ENCODE measurements at regions not wholly inside any gene's neighbourhood (a gene's known extent, or its start where the extent isn't known, plus 50 kb on each side); places are given as distances from the start of the nearest gene placed in this dataset.

GRCh38 chr22:47718337-47718736 lies 955.9 kb downstream of the TBC1D22A start:
- DNase-seq (ENCODE audit: low read depth, low spot score): no peak
- CTCF ChIA-PET: no interaction called here
- BruUV-seq (replicated peaks): no TSS peak
- Histone ChIP-seq H3K27me3 (ENCODE audit: control insufficient read depth, insufficient read depth, low read length) (no peaks in the 10 kb centered on the region), H3K4me1 (ENCODE audit: control insufficient read depth, insufficient read depth, low read length) (no peaks in the 10 kb centered on the region), H3K9me3 (ENCODE audit: control insufficient read depth, insufficient read depth, low read depth, low read length) (no peaks in the 10 kb centered on the region), H3K4me3 (ENCODE audit: low read depth in 2 of 2, low read length in 2 of 2) (no peak overlapping the region), H3K36me3 (ENCODE audit: control insufficient read depth, insufficient read depth, low read length) (no peaks in the 10 kb centered on the region), H3K27ac (ENCODE audit: low read length) (no peak overlapping the region)
- in situ Hi-C loops (cut with HindIII; ENCODE audit: low pct_unique_long_range_greater_than_20kb, low sequenced_read_pairs) (no loop called here), intact Hi-C loops (cut with micrococcal nuclease; ENCODE audit: unreplicated experiment) (no loop called here)
- no peak for ATAC-seq
- POLR2A ChIA-PET: no interaction called here
- no peak for TF ChIP-seq POLR2AphosphoS5 (IDR thresholded peaks at IDR 0.05; ENCODE audit: low read depth, low read length)
- TF ChIP-seq, protein P1, sequence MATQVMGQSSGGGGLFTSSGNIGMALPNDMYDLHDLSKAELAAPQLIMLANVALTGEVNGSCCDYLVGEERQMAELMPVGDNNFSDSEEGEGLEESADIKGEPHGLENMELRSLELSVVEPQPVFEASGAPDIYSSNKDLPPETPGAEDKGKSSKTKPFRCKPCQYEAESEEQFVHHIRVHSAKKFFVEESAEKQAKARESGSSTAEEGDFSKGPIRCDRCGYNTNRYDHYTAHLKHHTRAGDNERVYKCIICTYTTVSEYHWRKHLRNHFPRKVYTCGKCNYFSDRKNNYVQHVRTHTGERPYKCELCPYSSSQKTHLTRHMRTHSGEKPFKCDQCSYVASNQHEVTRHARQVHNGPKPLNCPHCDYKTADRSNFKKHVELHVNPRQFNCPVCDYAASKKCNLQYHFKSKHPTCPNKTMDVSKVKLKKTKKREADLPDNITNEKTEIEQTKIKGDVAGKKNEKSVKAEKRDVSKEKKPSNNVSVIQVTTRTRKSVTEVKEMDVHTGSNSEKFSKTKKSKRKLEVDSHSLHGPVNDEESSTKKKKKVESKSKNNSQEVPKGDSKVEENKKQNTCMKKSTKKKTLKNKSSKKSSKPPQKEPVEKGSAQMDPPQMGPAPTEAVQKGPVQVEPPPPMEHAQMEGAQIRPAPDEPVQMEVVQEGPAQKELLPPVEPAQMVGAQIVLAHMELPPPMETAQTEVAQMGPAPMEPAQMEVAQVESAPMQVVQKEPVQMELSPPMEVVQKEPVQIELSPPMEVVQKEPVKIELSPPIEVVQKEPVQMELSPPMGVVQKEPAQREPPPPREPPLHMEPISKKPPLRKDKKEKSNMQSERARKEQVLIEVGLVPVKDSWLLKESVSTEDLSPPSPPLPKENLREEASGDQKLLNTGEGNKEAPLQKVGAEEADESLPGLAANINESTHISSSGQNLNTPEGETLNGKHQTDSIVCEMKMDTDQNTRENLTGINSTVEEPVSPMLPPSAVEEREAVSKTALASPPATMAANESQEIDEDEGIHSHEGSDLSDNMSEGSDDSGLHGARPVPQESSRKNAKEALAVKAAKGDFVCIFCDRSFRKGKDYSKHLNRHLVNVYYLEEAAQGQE (IDR thresholded peaks at IDR 0.05; ENCODE audit: insufficient read depth in 1 of 2, low read depth in 2 of 2, low read length in 1 of 2): no peak
- TF ChIP-seq, protein P2, sequence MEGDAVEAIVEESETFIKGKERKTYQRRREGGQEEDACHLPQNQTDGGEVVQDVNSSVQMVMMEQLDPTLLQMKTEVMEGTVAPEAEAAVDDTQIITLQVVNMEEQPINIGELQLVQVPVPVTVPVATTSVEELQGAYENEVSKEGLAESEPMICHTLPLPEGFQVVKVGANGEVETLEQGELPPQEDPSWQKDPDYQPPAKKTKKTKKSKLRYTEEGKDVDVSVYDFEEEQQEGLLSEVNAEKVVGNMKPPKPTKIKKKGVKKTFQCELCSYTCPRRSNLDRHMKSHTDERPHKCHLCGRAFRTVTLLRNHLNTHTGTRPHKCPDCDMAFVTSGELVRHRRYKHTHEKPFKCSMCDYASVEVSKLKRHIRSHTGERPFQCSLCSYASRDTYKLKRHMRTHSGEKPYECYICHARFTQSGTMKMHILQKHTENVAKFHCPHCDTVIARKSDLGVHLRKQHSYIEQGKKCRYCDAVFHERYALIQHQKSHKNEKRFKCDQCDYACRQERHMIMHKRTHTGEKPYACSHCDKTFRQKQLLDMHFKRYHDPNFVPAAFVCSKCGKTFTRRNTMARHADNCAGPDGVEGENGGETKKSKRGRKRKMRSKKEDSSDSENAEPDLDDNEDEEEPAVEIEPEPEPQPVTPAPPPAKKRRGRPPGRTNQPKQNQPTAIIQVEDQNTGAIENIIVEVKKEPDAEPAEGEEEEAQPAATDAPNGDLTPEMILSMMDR (IDR thresholded peaks at IDR 0.05): no peak
- no peak for TF ChIP-seq SIN3A (IDR thresholded peaks at IDR 0.05; ENCODE audit: borderline replicate concordance, insufficient read depth, low read depth, low read length)
- TF ChIP-seq TCF7L2 (IDR thresholded peaks at IDR 0.05; ENCODE audit: low read depth, low read length): no peak

GRCh38 chr22:47716890-47717615 lies 954.6 kb downstream of the TBC1D22A start:
- no peaks in the 10 kb centered on the region for H3K9me3 ChIP-seq (ENCODE audit: control insufficient read depth, insufficient read depth, low read depth, low read length)
- no TSS peak for BruUV-seq (replicated peaks)
- H3K4me3 ChIP-seq (ENCODE audit: low read depth in 2 of 2, low read length in 2 of 2): no peak overlapping the region
- DNase-seq (ENCODE audit: low read depth, low spot score) (no peak), ATAC-seq (no peak)
- no peak overlapping the region for H3K27ac ChIP-seq (ENCODE audit: low read length)
- POLR2A ChIA-PET: no interaction called here
- H3K36me3 ChIP-seq (ENCODE audit: control insufficient read depth, insufficient read depth, low read length): no peaks in the 10 kb centered on the region
- in situ Hi-C loops (cut with HindIII; ENCODE audit: low pct_unique_long_range_greater_than_20kb, low sequenced_read_pairs): no loop called here
- H3K27me3 ChIP-seq (ENCODE audit: control insufficient read depth, insufficient read depth, low read length): no peaks in the 10 kb centered on the region
- intact Hi-C loops (cut with micrococcal nuclease; ENCODE audit: unreplicated experiment): no loop called here
- no peaks in the 10 kb centered on the region for H3K4me1 ChIP-seq (ENCODE audit: control insufficient read depth, insufficient read depth, low read length)
- no peak for TF ChIP-seq SIN3A (IDR thresholded peaks at IDR 0.05; ENCODE audit: borderline replicate concordance, insufficient read depth, low read depth, low read length)
- CTCF ChIA-PET: no interaction called here

DNA sequence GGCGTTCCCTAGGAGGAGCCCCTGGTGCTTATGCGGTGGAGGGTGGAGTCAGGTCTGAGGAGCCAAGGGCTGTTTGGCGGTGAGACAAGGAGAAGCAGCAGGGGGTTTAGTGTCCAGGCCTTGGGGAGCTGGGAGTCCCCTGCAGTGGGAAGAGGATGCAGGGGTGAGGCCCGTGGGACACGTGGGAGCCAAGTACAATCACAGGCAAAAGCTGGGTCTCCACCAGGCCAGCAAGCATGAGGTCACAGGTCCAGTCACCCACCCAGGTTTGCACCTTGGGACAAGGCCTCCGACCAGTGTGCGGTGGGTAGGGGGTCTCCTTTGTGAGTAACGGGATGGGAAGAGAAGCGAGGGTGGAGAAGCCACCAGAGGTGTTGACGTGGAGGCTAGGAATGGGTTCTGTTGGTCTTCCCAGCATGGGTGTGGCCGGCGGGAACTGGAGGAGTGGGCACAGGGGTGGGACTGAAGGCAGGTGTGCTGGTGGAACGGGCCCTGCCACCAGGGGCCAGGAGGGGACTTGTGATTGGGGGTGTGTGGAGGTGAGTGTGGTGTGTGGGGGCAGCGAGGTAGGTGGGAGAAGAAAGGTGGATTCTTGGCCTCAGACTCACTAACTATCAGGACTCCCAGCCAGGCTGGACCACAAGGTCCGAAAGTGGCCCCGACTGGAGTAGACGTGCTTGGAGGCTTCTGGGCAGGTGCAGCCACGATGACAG lies 953.6 kb downstream of the TBC1D22A start:
- in situ Hi-C loops (cut with HindIII; ENCODE audit: low pct_unique_long_range_greater_than_20kb, low sequenced_read_pairs): no loop called here
- Histone ChIP-seq H3K4me3 (ENCODE audit: low read depth in 2 of 2, low read length in 2 of 2) (no peak overlapping the region), H3K4me1 (ENCODE audit: control insufficient read depth, insufficient read depth, low read length) (no peaks in the 10 kb centered on the region), H3K36me3 (ENCODE audit: control insufficient read depth, insufficient read depth, low read length) (no peaks in the 10 kb centered on the region), H3K27ac (ENCODE audit: low read length) (no peak overlapping the region), H3K27me3 (ENCODE audit: control insufficient read depth, insufficient read depth, low read length) (no peaks in the 10 kb centered on the region), H3K9me3 (ENCODE audit: control insufficient read depth, insufficient read depth, low read depth, low read length) (no peaks in the 10 kb centered on the region)
- BruUV-seq (replicated peaks): no TSS peak
- no peak for DNase-seq (ENCODE audit: low read depth, low spot score)
- ChIA-PET POLR2A (no interaction called here), CTCF (no interaction called here)
- intact Hi-C loops (cut with micrococcal nuclease; ENCODE audit: unreplicated experiment): no loop called here
- ATAC-seq: no peak
- TF ChIP-seq POLR2AphosphoS5 (IDR thresholded peaks at IDR 0.05; ENCODE audit: low read depth, low read length) (no peak), TCF7L2 (IDR thresholded peaks at IDR 0.05; ENCODE audit: low read depth, low read length) (no peak), SIN3A (IDR thresholded peaks at IDR 0.05; ENCODE audit: borderline replicate concordance, insufficient read depth, low read depth, low read length) (no peak)
- TF ChIP-seq, protein P1 (IDR thresholded peaks at IDR 0.05; ENCODE audit: insufficient read depth in 1 of 2, low read depth in 2 of 2, low read length in 1 of 2): no peak
- TF ChIP-seq, protein P2 (IDR thresholded peaks at IDR 0.05): no peak

Data from Panc1 (cell line).